ENCODE measurements at regions not wholly inside any gene's neighbourhood (a gene's known extent, or its start where the extent isn't known, plus 50 kb on each side); places are given as distances from the start of the nearest gene placed in this dataset.

- TF ChIP-seq REST (IDR thresholded peaks at IDR 0.05; ENCODE audit: insufficient read depth in 1 of 2, low read depth in 2 of 2, low read length in 2 of 2) (no peak), POLR2AphosphoS5 (IDR thresholded peaks at IDR 0.05; ENCODE audit: low read depth, low read length) (no peak), TAF1 (IDR thresholded peaks at IDR 0.05; ENCODE audit: borderline replicate concordance, insufficient read depth, low read length) (no peak), SIN3A (IDR thresholded peaks at IDR 0.05; ENCODE audit: borderline replicate concordance, insufficient read depth, low read length) (no peak)
Measured at GRCh38 chr4:43619219-43619618, 726.7 kb downstream of the GRXCR1 start.
